GM23338 (cell line): ENCODE measurements at regions not wholly inside any gene's neighbourhood (a gene's known extent, or its start where the extent isn't known, plus 50 kb on each side); places are given as distances from the start of the nearest gene placed in this dataset.

Source experiments
- EZH2 ChIP-seq: fragments of 200-600 bp; sonication (generic); IDR thresholded peaks from one replicate; pipeline ENCODE4 v1.8.0; 2017; ENCODE audit warnings: antibody characterized with exemption, mild to moderate bottlenecking, low read depth; ENCODE audit not compliant: unreplicated experiment
- EZH2phosphoT487 ChIP-seq: fragments of 200-600 bp; sonication (generic); IDR thresholded peaks from one replicate; pipeline ENCODE4 v1.8.1; 2018; ENCODE audit warnings: antibody characterized with exemption; ENCODE audit not compliant: unreplicated experiment
- POLR2AphosphoS5 ChIP-seq: IDR thresholded peaks from 2 replicates; pipeline ENCODE4 v1.6.1; 2016; ENCODE audit warnings: antibody characterized with exemption, low read depth
- REST ChIP-seq: IDR thresholded peaks from one replicate; pipeline ENCODE4 v1.6.1; 2018; ENCODE audit warnings: antibody characterized with exemption; ENCODE audit not compliant: unreplicated experiment
- TF ChIP-seq, protein P1 (sequence below), 2 experiments: fragments of 200-600 bp in 1 of 2; sonication (generic) in 1 of 2; conservative IDR thresholded peaks; 2 replicates each; pipeline versions ENCODE4 v1.5.1 to v1.6.1; 2016 to 2017; ENCODE audit warnings: antibody characterized with exemption in 2 of 2, low read depth in 2 of 2, mild to moderate bottlenecking in 2 of 2, moderate library complexity in 1 of 2

GRCh38 chr7:86930554-86931307 lies 128.7 kb downstream of the ELAPOR2 start:
- no peak for TF ChIP-seq EZH2
- TF ChIP-seq, protein P1, sequence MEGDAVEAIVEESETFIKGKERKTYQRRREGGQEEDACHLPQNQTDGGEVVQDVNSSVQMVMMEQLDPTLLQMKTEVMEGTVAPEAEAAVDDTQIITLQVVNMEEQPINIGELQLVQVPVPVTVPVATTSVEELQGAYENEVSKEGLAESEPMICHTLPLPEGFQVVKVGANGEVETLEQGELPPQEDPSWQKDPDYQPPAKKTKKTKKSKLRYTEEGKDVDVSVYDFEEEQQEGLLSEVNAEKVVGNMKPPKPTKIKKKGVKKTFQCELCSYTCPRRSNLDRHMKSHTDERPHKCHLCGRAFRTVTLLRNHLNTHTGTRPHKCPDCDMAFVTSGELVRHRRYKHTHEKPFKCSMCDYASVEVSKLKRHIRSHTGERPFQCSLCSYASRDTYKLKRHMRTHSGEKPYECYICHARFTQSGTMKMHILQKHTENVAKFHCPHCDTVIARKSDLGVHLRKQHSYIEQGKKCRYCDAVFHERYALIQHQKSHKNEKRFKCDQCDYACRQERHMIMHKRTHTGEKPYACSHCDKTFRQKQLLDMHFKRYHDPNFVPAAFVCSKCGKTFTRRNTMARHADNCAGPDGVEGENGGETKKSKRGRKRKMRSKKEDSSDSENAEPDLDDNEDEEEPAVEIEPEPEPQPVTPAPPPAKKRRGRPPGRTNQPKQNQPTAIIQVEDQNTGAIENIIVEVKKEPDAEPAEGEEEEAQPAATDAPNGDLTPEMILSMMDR (conservative IDR thresholded peaks at IDR 0.05; ENCODE audit: low read depth in 2 of 2) = no peak
- no peak for TF ChIP-seq POLR2AphosphoS5
- TF ChIP-seq EZH2phosphoT487 = no peak
- TF ChIP-seq REST = no peak
